Keratinocyte (primary cell): ENCODE measurements at regions not wholly inside any gene's neighbourhood (a gene's known extent, or its start where the extent isn't known, plus 50 kb on each side); places are given as distances from the start of the nearest gene placed in this dataset.

Experiments used
- DNase-seq: peaks from one replicate; pipeline ENCODE4 v3.0.0-alpha.2; 2011; ENCODE audit warnings: low read depth, missing footprints, low spot score
- FAIRE-seq: peaks from 2 replicates; lab custom pipeline; 2011; peaks lifted over from hg19 to GRCh38; lab: Jason Lieb, UNC
- H2AFZ ChIP-seq: 2 replicates; pipeline ENCODE4 v1.6.0; 2012; ENCODE audit warnings: low read length, control low read depth, inconsistent platforms; ENCODE audit not compliant: control insufficient read depth
- H3K27ac ChIP-seq: 2 replicates; pipeline ENCODE4 v1.5.1; 2011; ENCODE audit warnings: low read length; ENCODE audit not compliant: control insufficient read depth, insufficient read depth
- H3K27me3 ChIP-seq: 3 replicates; pipeline ENCODE4 v1.6.0; 2011; ENCODE audit warnings: low read length; ENCODE audit not compliant: control insufficient read depth, insufficient read depth; ENCODE audit errors: extremely low read depth
- H3K36me3 ChIP-seq, 2 experiments: 2 replicates in 1 of 2; 3 replicates in 1 of 2; pipeline ENCODE4 v1.5.1; 2011; ENCODE audit warnings: low read length in 2 of 2, mild to moderate bottlenecking in 1 of 2; ENCODE audit not compliant: control insufficient read depth in 2 of 2, insufficient read depth in 2 of 2; ENCODE audit errors: extremely low read depth in 1 of 2
- H3K4me1 ChIP-seq: 3 replicates; pipeline ENCODE4 v1.5.1; 2011; ENCODE audit warnings: low read length; ENCODE audit not compliant: control insufficient read depth, insufficient read depth; ENCODE audit errors: extremely low read depth
- H3K4me2 ChIP-seq: 3 replicates; pipeline ENCODE4 v1.6.0; 2011; ENCODE audit warnings: low read depth, low read length; ENCODE audit not compliant: control insufficient read depth, insufficient read depth; ENCODE audit errors: extremely low read depth
- H3K4me3 ChIP-seq, 3 experiments: fragments of 200-600 bp in 1 of 3; sonication (generic) in 1 of 3; 2 replicates in 2 of 3; 3 replicates in 1 of 3; pipeline ENCODE4 v1.5.1; 2011 to 2016; ENCODE audit warnings: low read length in 3 of 3, mild to moderate bottlenecking in 3 of 3, control low read depth in 2 of 3, inconsistent platforms in 1 of 3, low read depth in 1 of 3, mixed read lengths in 1 of 3, mixed run types in 1 of 3, moderate library complexity in 1 of 3; ENCODE audit not compliant: control insufficient read depth in 2 of 3, insufficient read depth in 2 of 3; ENCODE audit errors: extremely low read depth in 1 of 3
- H3K79me2 ChIP-seq: 2 replicates; pipeline ENCODE4 v1.6.0; 2012; ENCODE audit warnings: low read length; ENCODE audit not compliant: control insufficient read depth, insufficient read depth
- H3K9ac ChIP-seq: 3 replicates; pipeline ENCODE4 v1.6.0; 2011; ENCODE audit warnings: low read length; ENCODE audit not compliant: control insufficient read depth, insufficient read depth; ENCODE audit errors: extremely low read depth
- H3K9me1 ChIP-seq: 3 replicates; pipeline ENCODE4 v1.6.0; 2011; ENCODE audit warnings: low read length; ENCODE audit not compliant: control insufficient read depth, insufficient read depth; ENCODE audit errors: extremely low read depth
- H3K9me3 ChIP-seq: 2 replicates; pipeline ENCODE4 v1.5.1; 2012; ENCODE audit warnings: low read depth, low read length; ENCODE audit not compliant: control insufficient read depth
- H4K20me1 ChIP-seq: 3 replicates; pipeline ENCODE4 v1.6.0; 2011; ENCODE audit warnings: low read length; ENCODE audit not compliant: control insufficient read depth, insufficient read depth; ENCODE audit errors: extremely low read depth
- CTCF ChIP-seq, 3 experiments: IDR thresholded peaks in 1 of 3; conservative IDR thresholded peaks in 1 of 3; optimal IDR thresholded peaks in 1 of 3; 2 replicates in 2 of 3; 3 replicates in 1 of 3; pipeline versions ENCODE3 to v1.5.1; 2011; ENCODE audit warnings: low read length in 3 of 3, mild to moderate bottlenecking in 3 of 3, moderate library complexity in 2 of 3, control low read depth in 1 of 3, inconsistent platforms in 1 of 3; ENCODE audit not compliant: insufficient read depth in 2 of 3; ENCODE audit errors: extremely low read depth in 1 of 3
- EZH2 ChIP-seq: IDR thresholded peaks from one replicate; pipeline ENCODE4 v1.6.1; 2012; ENCODE audit warnings: inconsistent platforms, mild to moderate bottlenecking, low read length, moderate library complexity
- dilution Hi-C: fragments of 300-500 bp; cut with MboI; formaldehyde crosslinking; loops from one replicate; pipeline ENCODE4 v1.7.0; 2020; ENCODE audit warnings: low sequenced_read_pairs; ENCODE audit not compliant: extremely low pct_ligation_motif_present

GRCh38 chr3:84236261-84236660 is 722.5 kb upstream of the CADM2 start:
- DNase-seq (no peak), FAIRE-seq (no peak)
- Histone ChIP-seq H3K79me2 (no peaks in the 10 kb centered on the region), H3K9ac (no peak overlapping the region), H3K4me3 (no peak overlapping the region), H3K4me2 (no peak overlapping the region), H2AFZ (no peak overlapping the region), H3K27me3 (no peaks in the 10 kb centered on the region), H3K4me1 (no peaks in the 10 kb centered on the region), H4K20me1 (no peaks in the 10 kb centered on the region), H3K9me3 (no peaks in the 10 kb centered on the region), H3K9me1 (no peaks in the 10 kb centered on the region), H3K27ac (no peak overlapping the region), H3K36me3 (no peaks in the 10 kb centered on the region)
- dilution Hi-C loops: no loop called here
- TF ChIP-seq EZH2: no peak
- TF ChIP-seq CTCF (optimal IDR thresholded peaks at IDR 0.05 in 1 of 3, IDR thresholded peaks at IDR 0.05 in 1 of 3, conservative IDR thresholded peaks at IDR 0.05 in 1 of 3; ENCODE audit: extremely low read depth in 1 of 3, insufficient read depth in 2 of 3, low read length in 3 of 3): no peak

- H3K9ac ChIP-seq: no peak overlapping the region
- no peaks in the 10 kb centered on the region for H3K27me3 ChIP-seq
- H3K4me1 ChIP-seq: no peaks in the 10 kb centered on the region
- no peak overlapping the region for H2AFZ ChIP-seq
- H3K4me3 ChIP-seq: no peak overlapping the region
- dilution Hi-C loops: no loop called here
- no peak for FAIRE-seq
- H3K9me3 ChIP-seq: no peaks in the 10 kb centered on the region
- H3K4me2 ChIP-seq: no peak overlapping the region
- TF ChIP-seq EZH2 (no peak), CTCF (optimal IDR thresholded peaks at IDR 0.05 in 1 of 3, IDR thresholded peaks at IDR 0.05 in 1 of 3, conservative IDR thresholded peaks at IDR 0.05 in 1 of 3; ENCODE audit: extremely low read depth in 1 of 3, insufficient read depth in 2 of 3, low read length in 3 of 3) (no peak)
- no peak overlapping the region for H3K27ac ChIP-seq
- H4K20me1 ChIP-seq: no peaks in the 10 kb centered on the region
- no peaks in the 10 kb centered on the region for H3K9me1 ChIP-seq
- DNase-seq: no peak
- no peaks in the 10 kb centered on the region for H3K36me3 ChIP-seq
- H3K79me2 ChIP-seq: no peaks in the 10 kb centered on the region
Observed at GRCh38 chr3:84245789-84246188, 713.0 kb upstream of the CADM2 start.
